Keratinocyte (primary cell): ENCODE measurements at regions not wholly inside any gene's neighbourhood (a gene's known extent, or its start where the extent isn't known, plus 50 kb on each side); places are given as distances from the start of the nearest gene placed in this dataset.

Experiments
- EZH2 ChIP-seq: IDR thresholded peaks from one replicate; pipeline ENCODE4 v1.6.1; 2012; ENCODE audit warnings: inconsistent platforms, mild to moderate bottlenecking, low read length, moderate library complexity
- TF ChIP-seq, protein P1 (sequence below), 3 experiments: IDR thresholded peaks in 1 of 3; conservative IDR thresholded peaks in 1 of 3; optimal IDR thresholded peaks in 1 of 3; 2 replicates in 2 of 3; 3 replicates in 1 of 3; pipeline versions ENCODE3 to v1.5.1; 2011; ENCODE audit warnings: low read length in 3 of 3, mild to moderate bottlenecking in 3 of 3, moderate library complexity in 2 of 3, control low read depth in 1 of 3, inconsistent platforms in 1 of 3; ENCODE audit not compliant: insufficient read depth in 2 of 3; ENCODE audit errors: extremely low read depth in 1 of 3

DNA sequence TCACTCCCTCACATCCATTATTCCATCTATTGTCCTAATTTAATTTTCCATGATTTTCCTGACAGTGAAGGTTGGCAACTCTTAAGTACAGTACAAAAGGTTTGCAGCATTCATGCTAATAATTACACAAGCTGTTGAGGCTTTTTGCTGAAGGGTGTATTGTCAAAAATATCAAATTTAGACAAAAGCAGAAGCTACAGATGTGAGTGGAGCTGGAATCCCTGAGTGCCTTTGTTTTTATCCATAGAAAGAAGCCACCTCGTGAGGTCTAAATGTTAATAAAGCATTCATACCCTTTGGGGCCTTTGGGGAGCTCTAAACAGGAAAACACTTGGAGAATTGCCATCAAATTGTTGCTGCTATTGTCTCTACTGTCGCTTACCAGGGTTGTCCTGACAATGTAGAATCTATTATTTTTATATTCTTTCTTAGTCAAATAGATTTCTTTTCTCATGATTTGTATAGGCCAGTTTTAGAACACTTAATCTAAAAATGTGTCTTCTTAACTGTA lies 185.8 kb upstream of the ROBO1 start:
- TF ChIP-seq, protein P1, sequence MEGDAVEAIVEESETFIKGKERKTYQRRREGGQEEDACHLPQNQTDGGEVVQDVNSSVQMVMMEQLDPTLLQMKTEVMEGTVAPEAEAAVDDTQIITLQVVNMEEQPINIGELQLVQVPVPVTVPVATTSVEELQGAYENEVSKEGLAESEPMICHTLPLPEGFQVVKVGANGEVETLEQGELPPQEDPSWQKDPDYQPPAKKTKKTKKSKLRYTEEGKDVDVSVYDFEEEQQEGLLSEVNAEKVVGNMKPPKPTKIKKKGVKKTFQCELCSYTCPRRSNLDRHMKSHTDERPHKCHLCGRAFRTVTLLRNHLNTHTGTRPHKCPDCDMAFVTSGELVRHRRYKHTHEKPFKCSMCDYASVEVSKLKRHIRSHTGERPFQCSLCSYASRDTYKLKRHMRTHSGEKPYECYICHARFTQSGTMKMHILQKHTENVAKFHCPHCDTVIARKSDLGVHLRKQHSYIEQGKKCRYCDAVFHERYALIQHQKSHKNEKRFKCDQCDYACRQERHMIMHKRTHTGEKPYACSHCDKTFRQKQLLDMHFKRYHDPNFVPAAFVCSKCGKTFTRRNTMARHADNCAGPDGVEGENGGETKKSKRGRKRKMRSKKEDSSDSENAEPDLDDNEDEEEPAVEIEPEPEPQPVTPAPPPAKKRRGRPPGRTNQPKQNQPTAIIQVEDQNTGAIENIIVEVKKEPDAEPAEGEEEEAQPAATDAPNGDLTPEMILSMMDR (optimal IDR thresholded peaks at IDR 0.05 in 1 of 3, IDR thresholded peaks at IDR 0.05 in 1 of 3, conservative IDR thresholded peaks at IDR 0.05 in 1 of 3; ENCODE audit: extremely low read depth in 1 of 3, insufficient read depth in 2 of 3, low read length in 3 of 3): no peak
- no peak for TF ChIP-seq EZH2
